H1 (cell line): ENCODE measurements at regions not wholly inside any gene's neighbourhood (a gene's known extent, or its start where the extent isn't known, plus 50 kb on each side); places are given as distances from the start of the nearest gene placed in this dataset.
"Not testable (repeated sequence)": the region's sequence is repeated elsewhere in the genome, so short reads cannot be mapped to it uniquely, and the experiment has no call there.

ENCODE experiments used
- CTCF ChIA-PET: fragments of 300-600 bp; sonication (Branson Sonifier 250); formaldehyde crosslinking; loops from one replicate; lab custom pipeline; 2021; ENCODE audit not compliant: partially characterized antibody; lab: Charles Lee
- POLR2A ChIA-PET: fragments of 300-600 bp; sonication (Branson Sonifier 250); formaldehyde crosslinking; loops from one replicate; lab custom pipeline; 2021; ENCODE audit warnings: inconsistent platforms; ENCODE audit not compliant: partially characterized antibody; lab: Charles Lee
- DNase-seq, 2 experiments: peaks; one replicate each; pipeline versions ENCODE4 v3.0.0 to v3.0.0-alpha.2; 2010 to 2022; ENCODE audit warnings: low spot score in 2 of 2, low read depth in 1 of 2, mixed read lengths in 1 of 2
- FAIRE-seq: peaks from 2 replicates; lab custom pipeline; 2011; peaks lifted over from hg19 to GRCh38; lab: Jason Lieb, UNC
- H2AFZ ChIP-seq: 2 replicates; pipeline ENCODE4 v1.8.1; 2012; ENCODE audit warnings: low read length, inconsistent platforms
- H2AK5ac ChIP-seq: 2 replicates; pipeline ENCODE4 v1.6.1; 2013; ENCODE audit warnings: low read depth, low read length
- H2BK120ac ChIP-seq: replicated peaks from 2 replicates; pipeline ENCODE3; 2013; ENCODE audit warnings: low read depth, low read length, inconsistent platforms
- H2BK12ac ChIP-seq: 2 replicates; pipeline ENCODE4 v1.6.1; 2013; ENCODE audit warnings: low read depth, low read length
- H2BK15ac ChIP-seq: 2 replicates; pipeline ENCODE4 v1.6.1; 2013; ENCODE audit warnings: low read length
- H2BK20ac ChIP-seq: 2 replicates; pipeline ENCODE4 v1.6.1; 2013; ENCODE audit warnings: low read length
- H2BK5ac ChIP-seq: 2 replicates; pipeline ENCODE4 v1.6.1; 2013; ENCODE audit warnings: low read depth, low read length
- H3K14ac ChIP-seq: 2 replicates; pipeline ENCODE4 v1.6.1; 2013; ENCODE audit warnings: inconsistent platforms; ENCODE audit not compliant: insufficient read length
- H3K18ac ChIP-seq: 2 replicates; pipeline ENCODE4 v1.6.1; 2013; ENCODE audit warnings: low read length; ENCODE audit errors: extremely low read depth
- H3K23ac ChIP-seq: 2 replicates; pipeline ENCODE4 v1.6.1; 2013; ENCODE audit warnings: inconsistent platforms; ENCODE audit not compliant: insufficient read length
- H3K23me2 ChIP-seq: 2 replicates; pipeline ENCODE4 v1.6.1; 2013; ENCODE audit warnings: low read depth, low read length
- H3K27ac ChIP-seq: 2 replicates; pipeline ENCODE4 v1.6.1; 2011; ENCODE audit warnings: low read depth, low read length, inconsistent platforms
- H3K27me3 ChIP-seq, 4 experiments: replicated peaks in 1 of 4; 1 replicate in 1 of 4; 2 replicates in 3 of 4; pipeline versions ENCODE4 v1.6.1 to v1.8.1; 2011 to 2013; ENCODE audit warnings: low read length in 3 of 4, mild to moderate bottlenecking in 3 of 4, inconsistent platforms in 2 of 4, mixed read lengths in 2 of 4, moderate library complexity in 1 of 4; ENCODE audit not compliant: control insufficient read depth in 3 of 4, insufficient read depth in 3 of 4; ENCODE audit errors: extremely low read depth in 1 of 4
- H3K36me3 ChIP-seq, 4 experiments: 2 replicates each; pipeline versions ENCODE4 v1.6.1 to v1.8.1; 2011 to 2013; ENCODE audit warnings: mild to moderate bottlenecking in 4 of 4, low read length in 3 of 4, moderate library complexity in 2 of 4, control low read depth in 1 of 4, inconsistent platforms in 1 of 4; ENCODE audit not compliant: insufficient read depth in 4 of 4, control insufficient read depth in 2 of 4
- H3K4ac ChIP-seq: replicated peaks from 2 replicates; pipeline ENCODE3; 2013; ENCODE audit warnings: low read length, low read depth, mixed read lengths, inconsistent platforms; ENCODE audit not compliant: insufficient read length
- H3K4me1 ChIP-seq, 4 experiments: replicated peaks in 1 of 4; 1 replicate in 1 of 4; 2 replicates in 3 of 4; pipeline versions ENCODE4 v1.6.1 to v1.8.1; 2011 to 2013; ENCODE audit warnings: low read length in 3 of 4, inconsistent platforms in 2 of 4, mixed read lengths in 1 of 4; ENCODE audit not compliant: insufficient read depth in 4 of 4, control insufficient read depth in 3 of 4
- H3K4me2 ChIP-seq, 2 experiments: 2 replicates each; pipeline versions ENCODE4 v1.6.1 to v1.8.1; 2011 to 2013; ENCODE audit warnings: low read depth in 2 of 2, low read length in 2 of 2, control low read depth in 1 of 2, inconsistent platforms in 1 of 2, mild to moderate bottlenecking in 1 of 2; ENCODE audit not compliant: insufficient read depth in 1 of 2
- H3K4me3 ChIP-seq, 4 experiments: fragments of 200-600, 300-600 bp in 1 of 4; sonication (generic), shearing (Covaris generic), sonication (Bioruptor Twin) in 1 of 4; 2 replicates each; pipeline versions ENCODE4 v1.5.1 to v1.8.1; 2011 to 2016; ENCODE audit warnings: low read length in 4 of 4, low read depth in 3 of 4, control low read depth in 2 of 4, inconsistent platforms in 2 of 4, mild to moderate bottlenecking in 2 of 4, mixed read lengths in 1 of 4, moderate library complexity in 1 of 4; ENCODE audit not compliant: insufficient read depth in 2 of 4; ENCODE audit errors: extremely low read depth in 1 of 4
- H3K56ac ChIP-seq: replicated peaks from 2 replicates; pipeline ENCODE3; 2013; ENCODE audit warnings: low read depth, mild to moderate bottlenecking, mixed read lengths, low read length, inconsistent platforms; ENCODE audit not compliant: insufficient read length
- H3K79me1 ChIP-seq: 2 replicates; pipeline ENCODE4 v1.6.1; 2013; ENCODE audit warnings: low read depth, low read length, control low read depth
- H3K79me2 ChIP-seq, 2 experiments: 2 replicates each; pipeline versions ENCODE4 v1.6.1 to v1.8.1; 2012 to 2013; ENCODE audit warnings: low read length in 2 of 2, mild to moderate bottlenecking in 2 of 2, inconsistent platforms in 1 of 2; ENCODE audit not compliant: insufficient read depth in 2 of 2, control insufficient read depth in 1 of 2
- H3K9ac ChIP-seq, 4 experiments: replicated peaks in 1 of 4; 1 replicate in 1 of 4; 2 replicates in 3 of 4; pipeline versions ENCODE4 v1.6.1 to v1.8.1; 2011 to 2013; ENCODE audit warnings: low read depth in 3 of 4, low read length in 3 of 4, control low read depth in 2 of 4, mild to moderate bottlenecking in 2 of 4, moderate library complexity in 2 of 4, inconsistent platforms in 1 of 4; ENCODE audit errors: extremely low read depth in 1 of 4
- H3K9me3 ChIP-seq, 2 experiments: 2 replicates each; pipeline versions ENCODE4 v1.6.1 to v1.8.1; 2012 to 2013; ENCODE audit warnings: mild to moderate bottlenecking in 2 of 2, moderate library complexity in 2 of 2, control low read depth in 1 of 2, inconsistent platforms in 1 of 2, low read depth in 1 of 2, low read length in 1 of 2, mixed read lengths in 1 of 2; ENCODE audit not compliant: insufficient read depth in 2 of 2
- H4K20me1 ChIP-seq, 2 experiments: replicated peaks in 1 of 2; 2 replicates each; pipeline versions ENCODE3 to v1.8.1; 2011 to 2013; ENCODE audit warnings: inconsistent platforms in 2 of 2, low read length in 2 of 2, mild to moderate bottlenecking in 1 of 2; ENCODE audit not compliant: insufficient read depth in 2 of 2, control insufficient read depth in 1 of 2
- H4K5ac ChIP-seq: 2 replicates; pipeline ENCODE4 v1.6.1; 2013; ENCODE audit warnings: low read length, low read depth, mixed read lengths, inconsistent platforms; ENCODE audit not compliant: insufficient read length
- H4K8ac ChIP-seq: 2 replicates; pipeline ENCODE4 v1.8.0; 2013; ENCODE audit warnings: mild to moderate bottlenecking, moderate library complexity, low read length, inconsistent platforms; ENCODE audit not compliant: insufficient read depth; ENCODE audit errors: extremely low read depth
- H4K91ac ChIP-seq: replicated peaks from 2 replicates; pipeline ENCODE3; 2013; ENCODE audit warnings: low read length, mixed read lengths, inconsistent platforms; ENCODE audit not compliant: insufficient read length
- whole genome bisulfite sequencing, 2 experiments: shearing (Covaris generic) in 1 of 2; methylation state at CpG; one replicate each; pipeline versions ENCODE4 v1.1.6 to v1.1.7; 2013 to 2015; ENCODE audit warnings: low lambda C conversion rate in 2 of 2, mixed read lengths in 2 of 2, inconsistent platforms in 1 of 2, low coverage in 1 of 2, missing lambda C conversion rate in 1 of 2; ENCODE audit not compliant: insufficient replicate concordance in 2 of 2, insufficient coverage in 1 of 2, insufficient read length in 1 of 2; ENCODE audit errors: extremely low coverage in 1 of 2, missing lambda C conversion rate in 1 of 2; 5-methylcytosine and 5-hydroxymethylcytosine counted together
- TF ChIP-seq, protein P1 (sequence below), 3 experiments: IDR thresholded peaks; 1 replicate in 2 of 3; 2 replicates in 1 of 3; pipeline versions ENCODE4 v1.5.1 to v1.6.1; 2011; ENCODE audit warnings: low read length in 3 of 3, mild to moderate bottlenecking in 3 of 3, inconsistent platforms in 2 of 3, low read depth in 1 of 3, moderate library complexity in 1 of 3; ENCODE audit not compliant: insufficient read depth in 1 of 3; ENCODE audit errors: control extremely low read depth in 1 of 3

DNA sequence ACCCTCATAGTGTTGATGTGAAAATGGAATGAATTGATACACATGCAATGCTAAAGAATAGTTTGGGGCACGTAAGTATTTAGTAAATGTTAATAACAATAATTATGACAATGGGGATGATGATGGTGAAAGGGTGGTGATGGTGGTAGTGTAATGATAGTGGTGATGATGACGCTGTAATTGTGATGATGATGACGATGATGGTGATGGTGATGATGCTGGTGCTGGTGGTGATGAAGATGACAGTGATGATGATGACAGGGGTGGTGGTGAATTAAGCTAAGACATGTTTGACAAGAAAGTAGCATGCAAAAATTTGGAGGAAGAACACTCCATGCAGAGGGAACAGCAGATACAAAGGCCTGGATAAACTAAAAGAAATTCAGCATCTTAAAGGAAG, 364.4 kb upstream of the API5 start (continued):
- TF ChIP-seq, protein P1, sequence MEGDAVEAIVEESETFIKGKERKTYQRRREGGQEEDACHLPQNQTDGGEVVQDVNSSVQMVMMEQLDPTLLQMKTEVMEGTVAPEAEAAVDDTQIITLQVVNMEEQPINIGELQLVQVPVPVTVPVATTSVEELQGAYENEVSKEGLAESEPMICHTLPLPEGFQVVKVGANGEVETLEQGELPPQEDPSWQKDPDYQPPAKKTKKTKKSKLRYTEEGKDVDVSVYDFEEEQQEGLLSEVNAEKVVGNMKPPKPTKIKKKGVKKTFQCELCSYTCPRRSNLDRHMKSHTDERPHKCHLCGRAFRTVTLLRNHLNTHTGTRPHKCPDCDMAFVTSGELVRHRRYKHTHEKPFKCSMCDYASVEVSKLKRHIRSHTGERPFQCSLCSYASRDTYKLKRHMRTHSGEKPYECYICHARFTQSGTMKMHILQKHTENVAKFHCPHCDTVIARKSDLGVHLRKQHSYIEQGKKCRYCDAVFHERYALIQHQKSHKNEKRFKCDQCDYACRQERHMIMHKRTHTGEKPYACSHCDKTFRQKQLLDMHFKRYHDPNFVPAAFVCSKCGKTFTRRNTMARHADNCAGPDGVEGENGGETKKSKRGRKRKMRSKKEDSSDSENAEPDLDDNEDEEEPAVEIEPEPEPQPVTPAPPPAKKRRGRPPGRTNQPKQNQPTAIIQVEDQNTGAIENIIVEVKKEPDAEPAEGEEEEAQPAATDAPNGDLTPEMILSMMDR (IDR thresholded peaks at IDR 0.05; ENCODE audit: control extremely low read depth in 1 of 3, insufficient read depth in 1 of 3, low read depth in 1 of 3, low read length in 3 of 3) = no peak

DNA sequence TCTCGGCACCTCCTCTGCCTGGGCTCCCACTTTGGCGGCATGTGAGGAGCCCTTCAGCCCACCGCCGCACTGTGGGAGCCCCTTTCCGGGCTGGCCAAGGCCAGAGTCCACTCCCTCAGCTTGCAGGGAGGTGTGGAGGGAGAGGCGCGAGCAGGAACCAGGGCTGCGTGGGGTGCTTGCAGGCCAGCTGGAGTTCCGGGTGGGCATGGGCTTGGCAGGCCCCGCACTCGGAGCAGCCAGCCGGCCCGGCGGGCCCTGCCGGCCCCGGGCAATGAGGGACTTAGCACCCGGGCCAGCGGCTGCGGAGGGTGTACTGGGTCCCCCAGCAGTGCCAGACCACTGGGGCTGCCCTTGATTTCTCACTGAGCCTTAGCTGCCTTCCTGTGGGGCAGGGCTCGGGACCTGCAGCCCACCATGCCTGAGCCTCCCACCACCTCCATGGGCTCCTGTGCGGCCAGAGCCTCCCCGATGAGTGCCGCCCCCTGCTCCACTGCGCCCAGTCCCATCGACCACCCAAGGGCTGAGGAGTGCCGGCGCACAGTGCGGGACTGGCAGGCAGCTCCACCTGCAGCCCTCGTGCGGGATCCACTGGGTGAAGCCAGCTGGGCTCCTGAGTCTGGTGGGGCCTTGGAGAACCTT, 361.9 kb upstream of the API5 start:
- H3K36me3 ChIP-seq, DNase-seq, H4K91ac ChIP-seq, H2BK5ac ChIP-seq, H3K9ac ChIP-seq, H2BK120ac ChIP-seq, H3K14ac ChIP-seq, H3K4me1 ChIP-seq, H4K5ac ChIP-seq, H4K8ac ChIP-seq, POLR2A ChIA-PET, H3K56ac ChIP-seq, H3K23ac ChIP-seq, FAIRE-seq, H3K4me2 ChIP-seq, H2BK20ac ChIP-seq, H3K27ac ChIP-seq, H2AK5ac ChIP-seq, H3K27me3 ChIP-seq, H2BK15ac ChIP-seq, H3K79me1 ChIP-seq, H2AFZ ChIP-seq, H3K79me2 ChIP-seq, H3K4me3 ChIP-seq, H3K23me2 ChIP-seq, H3K18ac ChIP-seq, H4K20me1 ChIP-seq, H3K4ac ChIP-seq, H2BK12ac ChIP-seq: not testable (repeated sequence)
- CTCF ChIA-PET = interaction anchor here (0.7 to 1.4 kb wide), 3 partner anchors 300 to 333 kb away, joined by 3 read pairs; no protein-coding TSS in a partner anchor
- peaks cover 0 to 14% of the 10 kb centered on the region in 2 experiments; a peak in 2 of 4 replicates for H3K9me3 ChIP-seq
- WGBS, 2 experiments = 93% methylated on average over 18 of the region's 30 CpGs; no CpG with 5 or more reads in 1 of the 2 experiments
